Small intestine (tissue), 7 donors: ENCODE measurements at regions not wholly inside any gene's neighbourhood (a gene's known extent, or its start where the extent isn't known, plus 50 kb on each side); places are given as distances from the start of the nearest gene placed in this dataset.

Experiments
- DNase-seq, 2 donors: peaks; one replicate each; pipeline versions ENCODE4 v3.0.0 to v3.0.0-alpha.2; 2013
- FAIRE-seq: peaks from 2 replicates; lab custom pipeline; 2012; peaks lifted over from hg19 to GRCh38; lab: Jason Lieb, UNC
- H3K27ac ChIP-seq, 3 donors: one replicate each; pipeline ENCODE4 v1.5.1; 2013; ENCODE audit warnings: low read length in 2 of 3, mild to moderate bottlenecking in 2 of 3, control low read depth in 1 of 3, inconsistent platforms in 1 of 3, low read depth in 1 of 3, moderate library complexity in 1 of 3
- H3K27me3 ChIP-seq, 3 donors: one replicate each; pipeline ENCODE4 v1.6.1; 2013; ENCODE audit warnings: low read length in 3 of 3, inconsistent platforms in 1 of 3; ENCODE audit not compliant: control insufficient read depth in 3 of 3, insufficient read depth in 3 of 3
- H3K36me3 ChIP-seq, 3 donors: one replicate each; pipeline ENCODE4 v1.6.1; 2013; ENCODE audit warnings: low read length in 3 of 3, inconsistent platforms in 1 of 3, low read depth in 1 of 3, mild to moderate bottlenecking in 1 of 3, moderate library complexity in 1 of 3; ENCODE audit not compliant: control insufficient read depth in 3 of 3, insufficient read depth in 2 of 3
- H3K4me1 ChIP-seq, 3 donors: one replicate each; pipeline ENCODE4 v1.6.1; 2013; ENCODE audit warnings: low read length in 2 of 3, inconsistent platforms in 1 of 3, low read depth in 1 of 3, mild to moderate bottlenecking in 1 of 3, moderate library complexity in 1 of 3; ENCODE audit not compliant: control insufficient read depth in 3 of 3, insufficient read depth in 2 of 3
- H3K4me3 ChIP-seq, 3 donors: one replicate each; pipeline ENCODE4 v1.5.1; 2013; ENCODE audit warnings: low read length in 3 of 3, control low read depth in 1 of 3, inconsistent platforms in 1 of 3, low read depth in 1 of 3, mild to moderate bottlenecking in 1 of 3, moderate library complexity in 1 of 3
- H3K9me3 ChIP-seq, 2 donors: one replicate each; pipeline ENCODE4 v1.6.1; 2013; ENCODE audit warnings: low read depth in 1 of 2, low read length in 1 of 2; ENCODE audit not compliant: control insufficient read depth in 2 of 2, insufficient read depth in 1 of 2
- WGBS, 3 donors: extraction: QIAGEN DNeasy Blood & Tissue Kit; methylation state at CpG; one replicate each; pipeline ENCODE4 v1.1.7; 2013; 5-methylcytosine and 5-hydroxymethylcytosine counted together
- donor health status: healthy with polysubstance abuse.
- donor health status: control.
- donor health status: control.
- donor health status: Bipolar disorder and iron deficiency.
- donor health status: healthy.

DNA sequence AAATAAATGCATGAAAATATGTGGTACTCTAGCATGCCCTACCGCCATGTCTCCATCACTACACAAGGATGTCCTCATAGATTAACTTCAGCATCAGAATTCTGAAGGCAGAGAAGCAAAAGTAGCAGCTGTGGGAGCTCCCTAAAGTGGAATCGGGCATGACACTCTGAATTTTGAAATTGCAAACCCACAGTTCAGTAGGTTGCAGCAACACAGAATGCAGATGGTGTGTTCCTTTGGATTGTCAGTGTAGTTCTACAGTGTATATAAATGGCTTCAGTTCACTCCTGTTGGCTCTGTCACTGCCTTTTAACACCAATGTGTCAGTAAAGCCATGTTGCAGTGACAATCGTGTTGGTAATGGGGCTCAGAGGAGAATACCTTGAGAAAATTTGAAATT lies 973.6 kb upstream of the WWC1 start:
- no peak for FAIRE-seq
- no peaks in the 10 kb centered on the region for H3K9me3 ChIP-seq
- H3K4me1 ChIP-seq, result no peaks in the 10 kb centered on the region
- peaks cover 0 to 2% (median 0%) of the 10 kb centered on the region in 3 donors for H3K27me3 ChIP-seq
- no peak overlapping the region for H3K4me3 ChIP-seq
- no peaks in the 10 kb centered on the region for H3K36me3 ChIP-seq
- WGBS, 3 donors, result 71 to 83% (median 74%) methylated on average over 3 of the region's 3 CpGs
- H3K27ac ChIP-seq, result no peak overlapping the region
- DNase-seq, result no peak

DNA sequence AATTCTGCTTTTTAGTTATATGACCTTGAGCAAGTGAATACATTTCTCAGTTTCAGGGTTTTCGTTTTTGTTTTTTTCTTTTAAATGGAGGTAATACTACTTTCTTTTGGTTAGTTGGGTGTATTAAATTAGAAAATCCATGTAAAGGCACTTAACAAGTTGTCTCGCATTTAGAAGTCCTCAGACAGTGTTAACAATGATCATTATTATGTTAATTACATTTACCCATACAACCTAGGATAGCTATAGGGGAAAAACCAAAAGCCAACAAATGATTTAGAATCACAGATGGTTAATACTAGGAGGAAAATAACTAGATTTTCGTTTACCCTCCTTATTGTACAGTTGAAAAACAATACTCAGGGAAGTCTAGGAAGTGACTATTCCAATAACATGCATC lies 972.2 kb upstream of the WWC1 start:
- no peak for FAIRE-seq

GRCh38 chr5:167320019-167320418 lies 971.4 kb upstream of the WWC1 start:
- Histone ChIP-seq H3K27ac (no peak overlapping the region), H3K27me3 (no peaks in the 10 kb centered on the region), H3K4me3 (no peak overlapping the region), H3K36me3 (no peaks in the 10 kb centered on the region), H3K4me1 (no peaks in the 10 kb centered on the region), H3K9me3 (no peaks in the 10 kb centered on the region)
- FAIRE-seq (no peak), DNase-seq (no peak)

More for the DNA sequence above, 972.2 kb upstream of the WWC1 start:
- 70 to 73% (median 72%) methylated on average over 3 of the region's 3 CpGs for WGBS, 3 donors
- Histone ChIP-seq H3K27me3 (no peaks in the 10 kb centered on the region), H3K27ac (no peak overlapping the region), H3K9me3 (no peaks in the 10 kb centered on the region), H3K4me1 (no peaks in the 10 kb centered on the region), H3K36me3 (no peaks in the 10 kb centered on the region), H3K4me3 (no peak overlapping the region)
- DNase-seq, result no peak

- no peak for FAIRE-seq
- Histone ChIP-seq H3K27ac (no peak overlapping the region), H3K4me1 (no peaks in the 10 kb centered on the region), H3K9me3 (no peaks in the 10 kb centered on the region), H3K27me3 (no peaks in the 10 kb centered on the region), H3K36me3 (no peaks in the 10 kb centered on the region), H3K4me3 (no peak overlapping the region)
- WGBS, 3 donors, result 76 to 77% (median 77%) methylated on average over 5 of the region's 5 CpGs
- no peak for DNase-seq
Observed at GRCh38 chr5:167332309-167332708, 959.1 kb upstream of the WWC1 start.

DNA sequence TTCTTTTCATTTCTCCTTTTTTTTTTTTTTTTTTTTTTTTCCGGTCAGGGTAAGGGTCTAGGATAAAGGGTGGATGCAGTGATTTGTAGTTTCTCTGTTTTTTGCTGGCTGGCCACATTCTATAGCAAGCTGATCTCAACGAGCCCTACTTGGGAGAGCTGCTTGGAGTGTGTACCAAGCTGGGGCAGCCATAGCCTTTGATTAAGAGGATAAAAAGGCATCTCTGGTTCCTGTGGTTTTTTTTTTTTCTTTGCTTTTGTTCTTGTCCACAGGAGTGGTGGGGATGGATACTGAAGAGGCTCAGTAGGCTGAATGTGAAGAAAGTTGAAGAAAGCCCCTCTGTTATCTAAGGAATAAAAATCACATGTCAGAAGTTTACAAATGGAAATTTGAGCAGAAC lies 955.3 kb upstream of the WWC1 start:
- no peaks in the 10 kb centered on the region for H3K27me3 ChIP-seq
- H3K36me3 ChIP-seq, result no peaks in the 10 kb centered on the region
- FAIRE-seq (no peak), DNase-seq (no peak)
- H3K27ac ChIP-seq, result no peak overlapping the region
- no peaks in the 10 kb centered on the region for H3K9me3 ChIP-seq
- H3K4me1 ChIP-seq, result no peaks in the 10 kb centered on the region
- H3K4me3 ChIP-seq, result no peak overlapping the region
- WGBS, 3 donors, result 72 to 91% (median 91%) methylated on average over 2 of the region's 2 CpGs

- Histone ChIP-seq H3K9me3 (no peaks in the 10 kb centered on the region), H3K4me3 (no peak overlapping the region), H3K36me3 (no peaks in the 10 kb centered on the region), H3K4me1 (no peaks in the 10 kb centered on the region), H3K27me3 (no peaks in the 10 kb centered on the region), H3K27ac (no peak overlapping the region)
- WGBS, 3 donors, result 70 to 81% (median 71%) methylated on average over 1 of the region's 1 CpG
- FAIRE-seq, result no peak
- no peak for DNase-seq
Observed at GRCh38 chr5:167339205-167339604, 952.2 kb upstream of the WWC1 start.

- H3K4me3 ChIP-seq, result no peak overlapping the region
- WGBS, 3 donors, result 27 to 60% (median 35%) methylated on average over 4 of the region's 4 CpGs
- no peaks in the 10 kb centered on the region for H3K4me1 ChIP-seq
- no peaks in the 10 kb centered on the region for H3K36me3 ChIP-seq
- H3K27me3 ChIP-seq, result no peaks in the 10 kb centered on the region
- FAIRE-seq (no peak), DNase-seq (no peak)
- H3K9me3 ChIP-seq, result no peaks in the 10 kb centered on the region
- no peak overlapping the region for H3K27ac ChIP-seq
Observed at GRCh38 chr5:167346461-167346860, 945.0 kb upstream of the WWC1 start.

DNA sequence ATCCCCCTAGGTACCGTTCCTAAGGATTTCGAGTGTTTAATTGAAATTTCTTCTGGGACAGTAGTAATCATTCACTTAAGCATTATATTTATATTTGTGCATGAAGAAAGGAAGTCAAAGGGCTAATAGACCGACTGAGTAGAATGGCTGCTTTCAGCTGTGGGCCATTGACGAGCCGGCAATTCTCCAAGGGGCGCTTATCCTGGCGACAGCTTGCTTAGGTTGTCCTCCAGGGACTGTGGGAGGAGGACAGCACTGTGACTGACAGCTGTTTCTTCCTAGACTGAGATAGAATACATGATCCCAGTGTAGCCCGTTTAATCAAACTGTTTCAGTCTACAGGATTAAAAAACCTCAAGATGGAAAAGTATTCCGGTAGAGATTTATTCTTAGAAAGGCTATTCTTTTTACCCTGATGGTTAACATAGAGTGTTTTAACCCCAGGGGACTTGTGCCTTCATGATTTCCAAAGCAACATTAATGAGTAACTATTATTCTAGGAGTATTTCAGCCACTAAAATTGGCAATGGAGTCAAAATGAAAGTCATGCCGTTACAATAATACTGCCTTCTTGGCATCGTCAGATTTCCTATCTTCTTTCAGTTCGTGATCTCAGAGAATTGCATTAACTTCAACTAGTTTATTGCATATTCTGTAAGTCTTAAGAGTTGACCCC lies 943.1 kb upstream of the WWC1 start:
- no peak for FAIRE-seq
- 74 to 86% (median 83%) methylated on average over 12 of the region's 12 CpGs for WGBS, 3 donors

DNA sequence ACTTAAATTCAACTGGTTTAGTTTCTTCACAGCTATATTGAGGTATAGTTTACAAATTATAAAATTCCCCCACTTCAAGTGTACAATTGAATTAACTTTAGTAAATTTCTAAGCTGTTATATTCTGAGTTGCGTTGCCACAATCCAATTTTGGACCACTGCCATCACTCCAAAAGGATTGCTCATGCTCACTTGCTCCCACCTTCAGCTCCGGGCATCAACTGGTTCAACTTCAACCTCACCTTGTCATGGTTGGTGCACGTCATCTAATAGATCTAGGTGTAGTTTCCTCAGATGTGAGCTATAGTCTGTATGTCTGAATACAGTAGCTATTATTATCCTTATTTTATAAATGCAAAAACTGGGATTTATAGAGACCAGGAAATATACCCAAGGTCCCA lies 942.5 kb upstream of the WWC1 start:
- H3K4me1 ChIP-seq, result no peaks in the 10 kb centered on the region
- 74 to 78% (median 75%) methylated on average over 3 of the region's 3 CpGs for WGBS, 3 donors
- no peaks in the 10 kb centered on the region for H3K36me3 ChIP-seq
- no peak overlapping the region for H3K27ac ChIP-seq
- FAIRE-seq (no peak), DNase-seq (no peak)
- no peaks in the 10 kb centered on the region for H3K9me3 ChIP-seq
- H3K4me3 ChIP-seq, result no peak overlapping the region
- H3K27me3 ChIP-seq, result no peaks in the 10 kb centered on the region

More for the DNA sequence above, 943.1 kb upstream of the WWC1 start:
- DNase-seq, result no peak
- Histone ChIP-seq H3K27me3 (no peaks in the 10 kb centered on the region), H3K36me3 (no peaks in the 10 kb centered on the region), H3K9me3 (no peaks in the 10 kb centered on the region), H3K4me1 (no peaks in the 10 kb centered on the region), H3K27ac (no peak overlapping the region), H3K4me3 (no peak overlapping the region)
